HuH-7.5 (cell line): ENCODE measurements at regions not wholly inside any gene's neighbourhood (a gene's known extent, or its start where the extent isn't known, plus 50 kb on each side); places are given as distances from the start of the nearest gene placed in this dataset.

Experiments used
- DNase-seq: peaks from one replicate; pipeline ENCODE4 v3.0.0; 2011; ENCODE audit warnings: low spot score

DNA sequence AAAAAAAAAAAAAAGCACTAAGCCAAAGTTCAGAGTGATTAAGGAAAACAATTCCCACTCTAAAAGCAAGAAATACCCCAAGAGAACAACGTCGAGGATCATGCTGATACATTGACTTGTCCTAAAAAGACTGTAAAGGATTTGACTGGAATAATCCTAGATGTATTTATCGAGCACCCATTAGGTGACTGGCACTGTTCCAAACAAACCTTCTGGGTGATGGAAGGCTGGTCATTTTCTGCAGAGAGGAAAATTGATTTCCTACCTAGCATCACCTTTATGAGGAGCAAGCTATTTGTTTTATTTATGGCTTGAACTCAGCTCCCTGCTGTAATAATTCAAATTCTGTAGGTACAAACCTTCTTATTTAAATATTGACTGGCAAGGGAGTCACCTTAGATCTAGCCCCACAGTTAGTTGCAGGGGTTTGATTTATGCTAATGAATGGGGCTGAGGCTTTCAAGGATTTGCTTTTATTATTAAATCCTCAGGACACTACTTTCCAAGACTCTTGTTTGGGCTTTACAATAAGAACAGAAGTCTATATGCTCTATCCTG, 471.0 kb downstream of the OLFM4 start:
- no peak for DNase-seq

DNA sequence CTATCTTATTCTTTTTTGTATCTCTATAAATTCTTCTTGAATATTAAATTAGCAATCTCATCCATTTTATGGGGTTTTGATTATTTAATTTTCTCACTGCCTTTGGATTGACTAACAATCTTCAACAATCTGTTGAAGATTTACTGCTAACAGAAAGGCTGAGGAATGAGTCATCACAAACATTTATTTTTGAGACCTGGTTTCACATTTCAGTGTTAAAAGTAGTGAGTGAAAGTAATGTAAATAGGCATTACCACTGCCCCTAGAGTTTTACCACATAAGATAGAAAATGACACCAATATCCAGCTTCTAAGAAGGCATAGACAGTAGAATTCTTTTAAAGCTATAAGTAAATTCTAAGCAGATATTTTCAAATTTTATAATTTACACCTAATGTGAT, 472.8 kb downstream of the OLFM4 start:
- no peak for DNase-seq

DNA sequence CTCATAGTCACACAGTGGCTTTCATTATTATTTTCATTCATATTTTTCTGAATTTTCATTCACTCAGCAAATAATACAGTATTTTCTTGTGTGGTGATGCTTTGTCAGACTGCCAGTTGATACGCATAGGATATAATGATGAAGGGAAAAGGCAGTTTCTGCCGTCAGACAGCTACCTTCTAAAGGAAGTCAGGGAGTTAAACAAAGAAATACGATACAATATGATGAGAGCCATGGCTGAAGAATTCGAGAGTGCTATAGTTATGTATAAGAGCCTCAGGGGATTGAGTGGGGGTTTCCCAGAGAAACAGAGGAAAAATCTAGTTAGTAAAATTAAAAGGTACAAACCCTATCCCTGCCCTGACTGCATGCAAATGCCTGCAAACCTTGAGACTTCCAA, 479.1 kb downstream of the OLFM4 start:
- DNase-seq, result no peak

DNA sequence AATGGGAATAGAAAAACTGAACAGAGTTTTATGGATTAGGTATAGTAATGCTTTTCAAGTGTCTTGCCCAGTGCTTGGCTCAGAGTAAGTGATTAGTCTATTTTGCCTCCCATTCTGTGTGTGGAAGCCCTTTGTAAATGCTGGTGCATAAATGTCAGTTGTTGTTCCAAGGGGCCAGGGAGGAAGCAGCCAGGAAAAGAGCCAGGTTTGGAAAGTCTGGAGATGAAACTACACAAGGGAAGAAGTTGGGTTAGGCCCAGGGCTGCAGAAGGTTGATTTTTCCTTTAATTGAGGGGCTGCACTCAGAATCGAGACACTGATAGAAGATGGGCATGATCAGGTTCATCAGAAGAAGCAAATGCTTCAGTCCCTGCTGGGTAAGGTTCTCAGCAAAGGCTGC, 484.0 kb downstream of the OLFM4 start:
- DNase-seq, result no peak

DNA sequence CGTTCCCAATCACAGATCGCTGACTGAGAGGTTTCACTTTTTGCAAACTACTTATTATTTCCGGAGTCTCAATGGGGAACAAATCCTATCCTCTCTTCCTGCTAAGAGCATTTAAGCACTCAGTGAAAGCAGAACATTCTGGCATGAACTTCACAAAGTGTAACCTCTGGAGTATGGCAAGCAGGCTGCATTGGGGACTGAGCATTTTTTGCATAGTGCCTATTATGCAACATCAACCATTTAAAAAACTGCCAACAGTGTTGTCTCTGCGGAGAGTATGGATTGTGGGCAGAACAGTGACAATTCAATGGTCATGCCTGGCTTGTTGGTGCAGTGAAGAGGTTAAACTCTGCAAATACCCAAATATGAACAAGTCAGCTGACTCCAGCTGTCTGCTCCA, 484.6 kb downstream of the OLFM4 start:
- no peak for DNase-seq

DNA sequence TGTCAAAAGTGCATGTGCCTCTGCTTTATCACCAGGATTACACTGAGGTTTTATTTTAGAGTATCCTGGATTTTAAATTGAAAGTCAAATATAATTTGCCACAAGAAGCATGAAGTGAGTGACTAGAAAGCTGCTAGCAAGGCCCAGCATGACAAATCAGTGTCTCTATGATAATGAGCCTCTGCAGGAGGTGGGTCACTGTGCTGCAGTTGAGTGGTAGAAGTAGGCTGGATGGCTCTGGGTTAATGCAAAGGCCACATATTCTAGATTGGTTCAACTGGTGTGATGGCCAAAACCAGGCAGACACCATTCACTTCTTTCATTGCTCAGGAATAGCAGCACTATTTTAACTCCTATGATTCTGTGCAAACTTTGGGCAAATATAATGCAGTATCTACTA, 491.5 kb downstream of the OLFM4 start:
- no peak for DNase-seq

DNA sequence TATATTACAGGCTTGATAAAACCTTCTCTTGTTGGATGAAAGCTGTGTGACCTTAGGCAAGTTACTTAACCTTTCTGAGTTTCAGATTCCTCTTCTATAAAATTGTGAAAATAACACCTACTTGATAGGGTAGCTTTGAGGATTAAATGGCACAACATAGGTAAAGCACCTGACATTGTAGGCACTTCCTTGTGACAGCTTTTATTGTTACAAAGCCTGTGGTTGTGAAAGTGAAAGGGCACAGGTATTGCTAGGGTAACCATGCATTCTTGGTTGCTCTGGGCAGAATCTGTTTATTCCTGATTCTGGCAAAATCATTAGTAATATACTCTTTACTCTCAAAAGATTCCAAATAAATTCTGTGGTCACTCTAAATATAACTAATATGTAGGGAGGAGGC, 493.4 kb downstream of the OLFM4 start:
- DNase-seq, result no peak

DNA sequence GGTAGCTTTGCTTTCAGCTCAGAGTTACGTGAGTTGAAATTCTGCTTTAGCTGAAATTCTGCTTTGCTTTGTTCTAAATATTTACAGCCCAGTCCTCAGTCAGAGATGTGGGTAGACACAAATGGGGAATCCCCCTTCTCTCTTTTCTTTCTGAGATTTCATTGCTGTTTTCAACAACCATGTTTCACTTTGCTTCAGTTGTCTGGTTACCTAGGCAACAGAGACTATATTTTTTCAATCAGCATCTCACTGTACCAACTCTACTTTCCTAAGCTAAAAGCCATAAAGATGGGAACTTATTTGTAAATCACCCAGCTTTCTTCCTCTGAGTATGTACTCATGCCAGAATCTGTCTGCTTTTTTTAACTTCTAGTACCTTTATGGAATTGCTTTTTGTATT, 509.0 kb downstream of the OLFM4 start:
- DNase-seq, result no peak

DNA sequence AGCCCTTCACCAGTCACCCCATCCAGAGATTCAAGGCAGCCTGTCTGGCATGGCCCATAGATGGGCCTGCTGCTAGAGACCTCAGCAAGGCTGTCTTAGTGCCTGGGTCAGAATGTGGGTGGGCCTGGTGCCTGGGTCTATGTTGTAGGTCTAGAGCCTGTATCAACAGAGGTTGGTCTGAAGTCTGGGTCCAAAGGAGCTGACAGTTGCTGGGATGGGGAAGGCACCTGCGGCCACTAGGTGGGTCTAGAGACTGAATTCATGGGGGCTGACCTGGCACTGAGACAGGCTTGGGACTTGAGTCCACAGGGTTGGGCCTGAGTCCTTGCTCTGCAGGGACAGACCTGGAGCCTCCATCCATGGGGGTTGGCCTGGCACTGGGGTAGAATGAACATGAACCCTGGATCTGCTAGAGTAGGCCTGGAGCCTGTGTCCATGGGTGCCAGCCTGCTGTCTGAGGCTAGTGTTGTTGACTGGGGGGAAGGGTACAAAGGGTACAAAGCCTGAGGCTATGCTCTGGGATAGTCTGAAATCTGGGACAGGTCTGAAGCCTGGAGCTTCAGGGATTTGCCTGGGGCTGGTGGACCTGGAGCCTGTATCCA, 516.8 kb downstream of the OLFM4 start:
- no peak for DNase-seq

DNA sequence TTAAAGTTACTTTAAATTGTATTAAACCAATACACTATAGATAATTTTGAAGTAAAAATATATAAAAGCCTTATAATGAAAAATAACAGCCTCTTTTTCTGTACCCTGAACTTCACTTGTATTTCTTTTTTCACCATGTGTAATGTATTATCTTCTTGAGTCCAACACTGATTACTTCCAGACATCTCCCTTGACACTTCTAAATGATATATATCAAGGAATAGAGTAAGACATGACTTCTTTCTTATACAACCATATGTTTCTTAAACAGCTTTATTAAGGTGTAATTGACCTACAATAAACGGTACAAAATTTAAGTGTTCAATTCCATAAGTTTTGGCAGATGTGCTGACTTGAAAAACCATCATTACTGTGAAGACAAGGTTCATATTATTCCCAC, 531.9 kb downstream of the OLFM4 start:
- DNase-seq, result no peak

DNA sequence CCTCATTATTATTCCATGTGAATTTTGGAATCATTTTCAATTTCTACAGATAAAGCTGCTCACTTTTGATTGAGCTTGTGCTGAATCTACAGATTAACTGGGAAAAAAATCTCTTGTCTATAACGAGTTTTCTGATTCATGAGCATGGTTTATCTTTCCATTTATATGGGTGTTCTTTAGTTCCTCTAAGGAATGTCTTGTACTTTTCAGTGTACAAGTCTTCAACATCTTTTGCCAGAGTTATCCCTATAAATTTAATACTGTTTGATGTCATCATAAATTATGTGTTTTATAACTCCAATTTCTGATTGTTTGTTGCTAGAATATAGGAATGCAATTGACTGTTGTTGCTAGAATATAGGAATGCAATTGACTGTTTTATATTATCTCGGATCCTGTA, 533.8 kb downstream of the OLFM4 start:
- DNase-seq, result no peak

DNA sequence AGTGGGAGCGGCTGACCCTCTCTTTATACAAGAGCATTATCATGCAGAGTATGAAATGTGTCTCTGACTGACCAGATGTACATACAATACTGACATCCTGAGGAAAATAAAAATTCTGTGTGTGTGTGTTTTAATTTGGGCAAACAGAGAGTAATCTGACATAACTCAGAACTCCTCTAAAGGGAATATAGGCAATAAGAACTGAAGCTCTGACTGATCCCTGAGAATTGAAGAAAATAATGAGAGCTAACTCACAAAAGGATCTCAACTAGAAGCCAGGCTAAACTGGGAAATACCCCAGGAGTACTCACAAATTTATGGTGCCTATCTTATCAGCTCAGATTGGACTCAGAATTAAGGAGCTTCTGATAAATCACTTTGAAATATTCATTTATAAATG, 539.9 kb downstream of the OLFM4 start:
- DNase-seq, result no peak

DNA sequence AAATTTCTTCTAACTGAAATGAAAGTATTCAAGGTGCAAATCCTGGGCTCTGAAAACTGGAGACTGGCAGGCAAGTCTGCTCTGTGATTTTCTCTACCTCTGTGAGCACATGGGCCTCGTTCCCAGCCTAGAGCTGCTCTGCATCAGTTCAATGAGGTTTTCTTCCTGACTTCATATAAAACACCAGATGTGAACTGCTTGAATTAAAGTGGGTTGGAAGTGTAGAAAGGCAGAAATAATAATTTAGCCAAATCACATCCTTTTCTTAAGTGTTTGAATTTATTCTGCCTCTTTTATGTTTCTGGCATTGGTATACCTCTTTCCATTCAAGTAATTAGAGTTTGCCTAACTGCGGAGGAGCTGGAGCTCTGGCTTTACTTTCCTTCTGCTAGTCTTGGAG, 540.8 kb downstream of the OLFM4 start:
- DNase-seq, result no peak

DNA sequence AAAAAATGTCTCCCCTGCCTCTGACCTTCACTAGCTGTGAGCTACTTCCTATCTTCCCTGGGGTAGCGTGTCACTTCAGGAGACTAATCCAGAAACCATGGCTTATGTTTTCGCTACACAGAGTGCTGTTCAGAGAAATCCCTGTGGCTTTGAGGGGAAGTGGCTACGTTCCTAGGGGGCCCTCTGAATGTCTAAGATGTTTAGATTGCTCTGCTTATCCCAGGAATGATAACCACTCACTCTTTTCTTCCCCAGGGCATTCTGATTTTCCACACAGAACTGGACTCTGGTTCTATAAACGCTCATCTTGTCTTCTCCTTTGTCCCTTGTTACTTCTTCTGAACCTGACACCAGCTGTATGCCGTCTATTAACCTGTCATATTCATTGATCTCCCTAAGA, 572.5 kb downstream of the OLFM4 start:
- DNase-seq, result no peak

DNA sequence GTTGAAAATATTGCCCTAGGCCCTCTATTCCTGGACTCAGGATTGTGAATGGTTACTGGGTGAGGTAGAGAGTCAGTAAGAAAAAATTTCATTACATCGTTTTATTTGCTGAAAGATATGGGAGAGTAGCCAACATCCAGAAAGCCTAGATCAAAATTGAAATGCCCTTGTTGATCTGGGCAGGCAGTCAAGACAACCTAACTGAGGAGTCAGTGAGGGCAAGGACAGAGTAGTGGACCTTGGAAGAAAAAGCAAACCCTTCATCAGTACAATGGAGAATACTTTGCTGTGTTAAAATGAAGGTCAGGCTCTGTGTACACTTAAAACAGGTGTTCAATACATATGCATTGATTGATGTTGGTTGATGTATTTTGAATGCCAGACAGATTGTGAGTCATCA, 576.7 kb downstream of the OLFM4 start:
- DNase-seq, result no peak

DNA sequence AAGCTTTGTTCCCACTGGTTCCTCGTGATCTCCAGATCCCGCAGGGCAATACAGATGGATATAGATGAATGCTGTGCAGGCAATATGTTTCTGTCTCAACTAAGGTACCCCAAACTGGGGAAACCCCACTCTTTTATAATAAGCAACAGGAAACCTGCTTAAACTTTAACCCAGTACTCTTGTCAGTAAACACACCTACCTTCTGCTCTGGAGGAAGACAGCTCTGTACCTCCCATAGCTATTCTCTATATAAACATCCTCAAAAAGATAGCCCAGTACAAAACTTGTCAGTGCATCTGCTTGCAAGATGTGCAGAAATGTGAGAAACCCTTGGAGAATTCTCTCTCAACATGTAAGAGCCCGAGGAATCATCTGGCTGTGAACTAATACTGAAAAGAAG, 583.6 kb downstream of the OLFM4 start:
- no peak for DNase-seq

DNA sequence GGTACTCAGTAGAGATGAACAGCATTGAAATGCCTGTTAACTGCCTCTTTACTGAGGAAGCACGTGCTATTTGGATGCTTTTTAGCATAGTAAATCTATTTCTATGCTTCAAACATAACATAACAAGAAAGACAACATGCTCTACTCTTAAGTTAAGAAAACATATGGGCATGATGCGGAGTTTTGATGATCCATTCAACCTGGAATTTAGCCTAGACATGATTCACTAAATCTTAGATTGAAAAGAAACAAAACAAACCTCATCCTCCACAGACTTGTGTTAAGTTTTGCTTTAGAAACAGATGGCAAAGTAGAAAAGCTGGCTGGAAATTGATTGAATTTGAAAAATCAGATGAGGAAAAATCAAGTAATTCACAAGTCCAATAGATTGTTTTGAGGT, 593.8 kb downstream of the OLFM4 start:
- no peak for DNase-seq

DNA sequence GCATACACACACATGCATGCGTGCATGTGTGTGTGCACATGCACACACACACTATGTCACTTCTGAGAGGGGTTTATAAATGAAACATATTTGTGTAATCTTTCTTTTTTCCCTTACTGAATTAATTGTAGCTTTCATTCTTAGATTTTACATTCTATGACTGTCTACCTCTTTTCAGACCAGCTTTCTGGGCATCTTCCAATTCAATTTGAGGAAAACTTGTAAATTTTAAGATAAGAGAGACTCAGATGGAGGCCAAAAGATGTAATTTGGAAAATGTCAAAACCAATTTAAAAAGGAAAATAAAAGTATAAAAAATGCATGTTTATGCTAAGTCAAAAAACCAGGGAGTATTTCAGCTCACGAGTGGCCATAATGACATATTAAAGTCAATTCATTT, 594.5 kb downstream of the OLFM4 start:
- DNase-seq, result no peak

DNA sequence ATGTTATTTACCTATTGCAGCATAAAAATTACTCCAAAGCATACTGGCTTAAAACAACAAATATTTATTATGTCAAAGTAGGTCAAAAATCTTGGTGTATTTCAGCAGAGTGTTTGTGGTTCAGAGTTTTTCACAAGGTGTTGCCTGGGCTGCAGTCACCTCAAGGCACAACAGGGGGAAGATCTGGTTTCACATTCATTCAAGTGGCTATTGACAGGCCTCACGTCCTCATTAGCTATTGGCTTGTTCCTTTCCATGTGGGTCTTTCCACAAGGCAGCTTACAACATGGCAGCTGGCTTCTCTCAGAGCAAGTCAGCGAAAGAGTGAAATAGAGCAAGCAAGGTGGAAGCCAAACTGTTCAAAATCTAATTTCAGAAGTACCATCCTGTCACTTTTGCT, 602.9 kb downstream of the OLFM4 start:
- no peak for DNase-seq

DNA sequence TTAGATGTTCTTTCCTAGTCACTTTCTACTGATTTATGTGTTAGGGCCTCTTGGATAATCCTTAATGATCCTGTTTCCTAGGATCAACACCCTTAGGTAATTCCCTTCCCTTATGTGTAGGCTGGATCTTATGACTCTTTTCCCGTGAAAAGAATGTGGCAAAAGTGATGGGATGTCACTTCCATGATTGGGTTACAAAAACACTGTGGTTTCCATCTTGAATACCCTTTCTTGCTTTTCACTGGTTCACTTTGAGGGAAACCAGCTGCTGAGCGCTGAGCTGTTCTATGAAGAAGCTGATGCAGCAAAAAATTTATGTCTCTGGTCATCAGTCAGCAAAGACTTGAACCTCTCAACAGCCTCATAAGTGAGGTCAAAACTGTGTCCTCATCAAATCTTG, 609.4 kb downstream of the OLFM4 start:
- no peak for DNase-seq

DNA sequence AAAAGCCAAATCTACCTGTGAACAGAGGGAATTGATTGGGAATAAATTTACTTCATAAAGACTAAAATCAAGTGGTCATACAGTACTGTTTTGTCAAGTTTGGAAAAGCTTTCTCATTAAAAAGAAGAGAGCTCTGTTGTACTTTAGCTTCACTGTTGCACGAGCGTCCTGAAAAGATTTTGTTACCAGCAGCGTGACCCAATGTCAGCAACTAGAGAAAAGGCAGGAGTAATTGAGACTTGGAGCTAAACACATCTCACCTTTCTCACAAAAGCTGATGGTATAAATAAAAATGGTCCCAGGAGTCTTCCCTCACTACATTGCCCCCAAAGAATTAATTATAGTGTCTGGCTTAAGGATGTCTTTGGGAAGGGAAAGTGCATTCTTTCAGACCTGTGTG, 613.7 kb downstream of the OLFM4 start:
- DNase-seq, result no peak

DNA sequence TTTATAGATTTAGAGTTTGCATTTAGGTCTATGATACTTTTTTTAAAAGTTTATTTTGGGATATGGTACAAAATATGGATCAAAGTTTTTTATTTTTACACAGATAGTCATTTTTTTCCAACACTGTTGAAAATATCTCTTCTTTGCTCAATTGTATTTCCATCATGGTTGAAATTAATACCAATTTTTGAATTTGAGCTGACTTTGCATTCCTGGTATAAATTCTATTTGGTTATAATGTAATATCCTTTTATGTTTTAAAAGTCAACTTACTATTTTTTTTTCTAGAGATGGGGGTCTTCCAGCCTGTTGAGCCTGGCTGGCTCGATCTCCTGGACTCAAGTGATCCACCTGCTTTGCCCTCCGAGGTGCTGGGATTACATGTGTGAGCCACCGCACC, 620.1 kb downstream of the OLFM4 start:
- no peak for DNase-seq

DNA sequence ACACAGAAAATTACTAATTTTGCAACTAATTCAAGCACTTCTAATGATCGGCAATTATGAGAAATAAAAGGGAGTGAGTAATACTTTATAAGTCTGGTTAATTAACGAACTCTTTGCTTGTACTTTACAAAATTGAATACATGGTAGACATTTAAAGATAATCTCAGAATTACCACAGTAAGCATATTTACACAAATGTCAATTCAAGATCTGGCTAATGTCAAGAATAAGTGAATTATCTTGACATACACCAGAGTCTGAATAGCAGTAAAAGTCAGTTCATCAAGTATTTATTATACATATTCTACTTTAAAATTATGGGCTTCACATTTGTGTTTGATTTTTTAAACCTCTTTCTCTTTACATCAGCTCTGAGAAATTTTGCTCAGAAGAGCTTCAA, 643.4 kb downstream of the OLFM4 start:
- no peak for DNase-seq

DNA sequence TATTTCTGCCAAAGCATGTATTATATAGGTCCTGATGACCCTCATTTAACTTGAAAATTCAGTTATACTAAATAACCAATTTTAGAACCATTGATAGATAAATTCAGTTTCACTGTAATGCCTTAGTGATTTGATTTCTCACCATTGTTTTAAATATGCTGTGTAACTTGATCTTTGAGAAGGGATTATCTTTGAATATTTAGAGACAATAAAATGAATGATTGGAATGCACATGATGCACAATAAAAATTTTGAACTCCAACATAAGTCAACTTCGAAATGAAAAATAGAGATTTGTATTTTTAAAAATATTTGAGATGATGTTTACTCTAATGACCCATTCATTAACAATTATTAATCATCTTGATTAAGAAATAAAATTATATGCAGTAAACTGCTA, 654.5 kb downstream of the OLFM4 start:
- no peak for DNase-seq

DNA sequence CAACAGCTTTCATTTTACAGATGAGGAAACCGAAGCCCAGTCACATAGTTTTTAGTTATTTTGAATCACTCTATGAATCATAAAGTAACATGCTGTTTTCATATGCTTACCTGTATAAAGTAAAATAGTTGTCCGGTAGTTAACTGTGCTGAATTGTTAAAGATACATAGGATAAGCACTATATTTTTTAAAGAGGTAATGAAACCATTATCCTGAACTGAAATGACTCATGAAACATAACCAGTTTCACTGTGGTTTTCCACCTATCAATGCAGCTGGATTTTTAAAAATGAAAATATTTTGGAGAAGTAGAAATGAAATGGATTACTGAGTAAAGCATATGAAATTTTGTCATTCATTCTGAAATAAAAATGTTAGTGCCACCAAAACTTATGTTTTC, 655.0 kb downstream of the OLFM4 start:
- DNase-seq, result no peak
